Astrocyte (in vitro differentiated cells and primary cell): ENCODE measurements at regions not wholly inside any gene's neighbourhood (a gene's known extent, or its start where the extent isn't known, plus 50 kb on each side); places are given as distances from the start of the nearest gene placed in this dataset.

Source experiments
- EZH2 ChIP-seq: IDR thresholded peaks from 2 replicates; pipeline ENCODE4 v1.6.1; 2012; ENCODE audit warnings: mild to moderate bottlenecking, low read length, inconsistent platforms; ENCODE audit not compliant: insufficient read depth
- TF ChIP-seq, protein P1 (sequence below): IDR thresholded peaks from 2 replicates; pipeline ENCODE4 v1.5.1; 2011; ENCODE audit warnings: low read depth, mild to moderate bottlenecking, inconsistent platforms, low read length, moderate library complexity; ENCODE audit not compliant: insufficient read depth

DNA sequence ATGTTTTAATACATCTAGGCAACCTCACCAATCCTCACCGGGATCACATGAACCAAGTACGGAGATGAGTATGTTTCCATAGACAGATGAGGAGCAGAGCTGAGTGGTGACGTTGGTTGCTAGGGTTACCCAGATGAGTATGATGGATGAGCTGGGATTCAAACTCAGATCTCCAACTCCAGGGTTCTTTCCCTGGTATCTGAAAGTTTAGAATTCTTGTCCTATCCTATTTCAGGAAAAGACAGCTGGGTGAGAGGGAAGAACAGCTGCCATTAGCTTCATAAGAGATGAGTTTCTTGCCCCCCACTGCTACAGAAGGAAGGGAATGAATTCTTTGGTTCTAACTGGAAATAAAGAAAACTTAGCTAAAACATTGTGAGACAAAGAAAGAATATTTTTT is 728.9 kb upstream of the TBX3 start:
- TF ChIP-seq EZH2 = no peak
- TF ChIP-seq, protein P1, sequence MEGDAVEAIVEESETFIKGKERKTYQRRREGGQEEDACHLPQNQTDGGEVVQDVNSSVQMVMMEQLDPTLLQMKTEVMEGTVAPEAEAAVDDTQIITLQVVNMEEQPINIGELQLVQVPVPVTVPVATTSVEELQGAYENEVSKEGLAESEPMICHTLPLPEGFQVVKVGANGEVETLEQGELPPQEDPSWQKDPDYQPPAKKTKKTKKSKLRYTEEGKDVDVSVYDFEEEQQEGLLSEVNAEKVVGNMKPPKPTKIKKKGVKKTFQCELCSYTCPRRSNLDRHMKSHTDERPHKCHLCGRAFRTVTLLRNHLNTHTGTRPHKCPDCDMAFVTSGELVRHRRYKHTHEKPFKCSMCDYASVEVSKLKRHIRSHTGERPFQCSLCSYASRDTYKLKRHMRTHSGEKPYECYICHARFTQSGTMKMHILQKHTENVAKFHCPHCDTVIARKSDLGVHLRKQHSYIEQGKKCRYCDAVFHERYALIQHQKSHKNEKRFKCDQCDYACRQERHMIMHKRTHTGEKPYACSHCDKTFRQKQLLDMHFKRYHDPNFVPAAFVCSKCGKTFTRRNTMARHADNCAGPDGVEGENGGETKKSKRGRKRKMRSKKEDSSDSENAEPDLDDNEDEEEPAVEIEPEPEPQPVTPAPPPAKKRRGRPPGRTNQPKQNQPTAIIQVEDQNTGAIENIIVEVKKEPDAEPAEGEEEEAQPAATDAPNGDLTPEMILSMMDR = no peak
